IPS-NIHi7 (cell line): ENCODE measurements at regions not wholly inside any gene's neighbourhood (a gene's known extent, or its start where the extent isn't known, plus 50 kb on each side); places are given as distances from the start of the nearest gene placed in this dataset.

Experiments
- DNase-seq: peaks from one replicate; pipeline ENCODE4 v3.0.0; 2012; ENCODE audit warnings: mixed read lengths; ENCODE audit errors: extremely low spot score

GRCh38 chr3:168517249-168518071 lies 421.7 kb upstream of the GOLIM4 start:
- peak; percentile 14 for DNase-seq

GRCh38 chr3:168514252-168514651 lies 418.5 kb upstream of the GOLIM4 start:
- no peak for DNase-seq

DNA sequence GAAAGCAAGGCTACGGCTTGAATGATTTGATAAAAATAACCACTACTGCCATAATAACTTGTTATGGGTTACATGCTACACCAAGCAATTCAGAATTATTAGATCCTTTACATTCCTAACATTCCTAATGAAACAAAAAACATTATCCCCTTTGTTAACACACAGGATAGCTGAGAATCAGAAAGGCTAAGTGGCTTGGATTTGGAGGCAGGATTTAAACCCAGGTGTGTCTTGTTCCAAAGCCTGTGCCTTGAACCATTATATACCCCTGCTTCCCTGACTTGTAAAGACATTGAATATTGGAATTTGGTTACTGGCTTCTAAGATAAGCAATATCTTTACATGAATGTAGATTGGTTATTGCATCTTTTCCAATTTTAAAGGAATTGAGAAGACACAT lies 417.1 kb upstream of the GOLIM4 start:
- no peak for DNase-seq

GRCh38 chr3:168511428-168512014 lies 415.8 kb upstream of the GOLIM4 start:
- DNase-seq = no peak

DNA sequence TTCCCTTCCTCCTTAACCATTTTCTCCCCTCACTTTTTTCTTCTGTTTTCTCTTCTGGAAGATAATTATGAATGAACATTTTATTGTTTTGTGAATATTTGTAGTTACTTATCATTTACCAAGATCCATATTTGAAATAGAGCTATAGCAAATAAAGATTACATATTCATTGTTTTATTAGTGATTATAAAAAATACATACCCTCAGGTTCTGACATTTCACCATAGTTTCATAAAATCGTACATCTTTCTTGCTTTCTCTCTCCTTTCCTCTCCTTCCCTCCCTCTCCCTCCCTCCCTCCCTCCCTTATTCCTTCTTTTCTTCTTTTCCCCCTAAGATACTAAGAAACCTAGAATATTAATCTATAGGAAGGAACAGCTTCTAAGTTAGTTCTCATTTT lies 410.9 kb upstream of the GOLIM4 start:
- DNase-seq = no peak

DNA sequence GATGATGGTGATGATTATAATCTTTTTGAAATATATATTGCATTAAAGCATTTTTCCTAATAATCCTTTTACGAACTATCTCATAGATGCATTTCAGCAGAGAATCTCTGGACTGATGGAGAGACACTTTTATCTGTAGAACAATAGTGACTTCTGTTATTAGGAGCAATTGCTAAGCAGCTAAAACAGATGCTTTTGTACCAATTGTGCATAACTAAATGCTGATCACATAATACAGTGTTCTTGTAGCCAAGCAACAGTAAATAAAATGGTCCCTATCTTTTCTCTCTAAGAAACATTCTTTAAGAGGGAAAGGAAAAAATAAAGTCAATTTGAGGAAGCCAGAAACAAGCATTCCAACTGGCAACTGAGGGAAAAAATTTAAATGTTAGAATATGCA lies 405.8 kb upstream of the GOLIM4 start:
- DNase-seq = no peak

DNA sequence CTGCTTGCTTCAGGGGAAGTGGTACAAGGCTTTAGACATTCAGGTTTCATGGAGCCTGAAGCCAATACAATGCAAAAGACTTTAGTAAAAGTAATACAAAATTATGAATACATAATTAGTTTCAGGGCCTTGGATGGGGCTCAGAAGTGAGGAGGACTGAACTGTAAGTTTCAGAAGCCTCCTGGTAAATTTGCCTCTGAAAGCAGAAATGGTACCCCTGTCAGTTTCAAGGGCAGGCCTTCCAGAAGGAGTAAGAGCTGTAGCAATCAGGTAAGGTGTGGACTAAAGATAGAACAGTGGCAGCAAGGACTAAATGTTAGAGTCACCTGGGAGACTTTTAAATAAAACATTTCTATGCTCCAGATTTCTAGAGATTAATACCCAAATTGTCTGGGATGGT lies 402.5 kb upstream of the GOLIM4 start:
- no peak for DNase-seq

DNA sequence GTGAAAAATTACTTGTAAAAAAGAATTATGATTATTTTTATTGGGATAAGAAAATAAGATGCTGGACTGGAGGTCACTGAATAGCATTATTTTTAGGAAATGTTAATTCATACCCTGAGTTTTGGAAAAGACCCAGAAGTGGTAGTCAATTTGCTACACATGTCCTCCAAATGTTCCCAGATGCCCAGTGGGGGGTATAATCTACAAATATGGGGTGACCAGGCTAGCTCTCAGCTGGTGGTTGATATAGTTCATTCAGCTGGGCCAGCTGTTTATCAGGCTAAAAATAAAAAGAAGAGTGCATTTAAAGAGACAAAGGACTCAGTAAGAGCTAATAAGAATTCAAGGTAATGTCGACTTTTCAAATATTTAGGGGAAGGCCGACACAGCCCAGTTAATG lies 402.0 kb upstream of the GOLIM4 start:
- no peak for DNase-seq

GRCh38 chr3:168497183-168497582 lies 401.5 kb upstream of the GOLIM4 start:
- DNase-seq = no peak

DNA sequence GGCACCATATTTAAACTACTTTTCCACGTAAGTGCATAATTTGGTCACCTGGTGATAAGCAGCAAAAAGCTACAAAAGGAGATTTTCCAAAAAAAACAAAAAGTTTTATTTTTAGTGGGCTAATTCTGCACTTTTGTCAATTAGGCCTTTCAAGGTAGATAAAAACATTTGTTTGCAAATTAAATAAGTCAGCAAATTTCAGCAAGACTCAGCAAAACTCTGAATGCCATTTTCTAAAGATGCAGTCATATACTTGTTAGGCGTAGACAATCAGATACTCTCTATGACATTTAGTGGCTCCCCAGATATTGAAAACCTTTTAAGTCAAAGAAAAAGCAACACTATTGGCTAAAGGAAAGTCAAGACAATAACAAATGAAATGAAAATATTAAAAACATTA lies 400.2 kb upstream of the GOLIM4 start:
- DNase-seq = no peak

DNA sequence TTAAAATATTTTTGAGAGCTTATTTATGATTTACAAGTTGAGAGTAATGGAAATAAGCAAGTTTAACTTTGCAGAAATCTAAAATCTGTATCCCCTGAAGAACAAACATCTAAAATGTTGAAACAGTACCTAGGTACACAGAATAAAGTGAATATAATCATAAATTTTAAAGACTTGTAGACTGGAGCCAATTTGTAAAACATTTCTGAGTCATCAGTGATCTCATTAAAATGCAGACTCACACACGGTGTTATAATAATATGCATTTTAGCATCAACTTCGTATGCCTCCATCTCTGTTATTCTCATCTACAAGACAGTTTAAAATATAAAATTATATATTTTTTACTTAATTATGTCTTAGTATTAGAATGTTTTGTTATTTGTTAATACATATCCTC lies 399.5 kb upstream of the GOLIM4 start:
- DNase-seq = no peak

GRCh38 chr3:168493412-168494205 lies 397.9 kb upstream of the GOLIM4 start:
- no peak for DNase-seq

DNA sequence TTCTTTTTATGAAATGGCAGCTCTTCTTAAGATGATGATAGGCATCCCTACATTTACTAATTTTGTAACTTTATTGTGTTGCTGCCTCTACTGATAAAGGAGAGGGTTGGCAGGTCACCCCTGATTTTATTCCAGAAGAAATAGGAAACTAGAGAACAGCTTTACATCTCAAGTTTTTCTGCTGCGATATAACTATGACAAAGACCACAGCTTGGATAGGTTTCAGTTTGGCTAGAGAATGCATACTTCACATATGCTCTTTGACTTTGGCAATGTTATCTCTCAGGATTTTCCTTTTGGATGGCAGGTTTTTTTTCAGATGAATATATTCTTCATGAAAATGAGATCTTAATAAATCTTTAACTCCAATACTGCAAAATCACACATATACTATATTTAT lies 395.3 kb upstream of the GOLIM4 start:
- no peak for DNase-seq

GRCh38 chr3:168489301-168489700 lies 393.6 kb upstream of the GOLIM4 start:
- no peak for DNase-seq

DNA sequence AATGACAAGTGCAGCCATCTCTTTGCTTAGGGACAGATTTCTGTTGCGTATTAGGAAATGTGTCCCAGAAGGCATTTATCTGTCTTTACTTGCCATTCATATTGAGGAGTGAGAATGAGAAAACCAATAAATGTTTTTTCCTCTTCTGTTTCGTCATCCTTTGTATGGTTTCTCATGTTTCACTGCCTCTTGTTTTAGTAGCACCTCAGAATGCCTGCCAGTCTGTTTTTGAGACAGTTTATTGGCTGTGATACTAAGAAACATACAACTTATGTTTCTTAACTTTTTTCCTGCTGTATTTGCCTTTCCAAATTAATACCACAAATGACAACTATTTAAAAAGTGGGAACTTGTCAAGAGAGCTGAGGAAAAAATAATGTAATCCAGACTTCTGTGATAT lies 390.2 kb upstream of the GOLIM4 start:
- DNase-seq = no peak

DNA sequence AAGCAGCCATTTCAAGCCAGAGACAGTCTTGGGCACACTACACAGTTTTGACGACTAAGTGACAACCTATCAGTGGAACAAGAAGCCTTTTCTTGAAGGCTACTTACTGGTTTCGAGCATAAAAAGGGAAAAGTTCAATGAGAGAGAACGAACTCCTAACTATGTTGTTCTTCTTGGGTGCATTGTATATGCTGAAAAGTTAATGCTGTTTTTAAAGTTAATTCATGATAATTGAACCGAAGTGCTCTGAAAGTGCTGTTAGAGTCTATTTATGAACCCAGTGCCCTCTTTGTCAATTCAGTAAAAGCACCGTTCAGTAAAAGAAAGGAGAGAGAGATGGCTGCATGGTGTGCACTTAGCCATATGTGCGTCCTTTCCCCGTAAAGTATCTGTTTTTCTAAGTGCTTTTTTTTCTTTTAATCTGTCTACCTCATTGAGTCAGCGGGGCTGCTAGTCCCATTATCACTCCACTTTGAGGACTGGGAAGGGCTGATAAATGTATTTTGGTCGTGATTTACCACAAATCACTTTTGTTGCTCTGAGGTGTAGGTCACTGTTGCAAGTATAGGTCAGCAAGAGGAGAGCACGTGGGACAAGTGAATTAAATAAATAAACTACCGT lies 380.7 kb upstream of the GOLIM4 start:
- DNase-seq = no peak

- DNase-seq = no peak
Measured at GRCh38 chr3:168475704-168476103, 380.0 kb upstream of the GOLIM4 start.

DNA sequence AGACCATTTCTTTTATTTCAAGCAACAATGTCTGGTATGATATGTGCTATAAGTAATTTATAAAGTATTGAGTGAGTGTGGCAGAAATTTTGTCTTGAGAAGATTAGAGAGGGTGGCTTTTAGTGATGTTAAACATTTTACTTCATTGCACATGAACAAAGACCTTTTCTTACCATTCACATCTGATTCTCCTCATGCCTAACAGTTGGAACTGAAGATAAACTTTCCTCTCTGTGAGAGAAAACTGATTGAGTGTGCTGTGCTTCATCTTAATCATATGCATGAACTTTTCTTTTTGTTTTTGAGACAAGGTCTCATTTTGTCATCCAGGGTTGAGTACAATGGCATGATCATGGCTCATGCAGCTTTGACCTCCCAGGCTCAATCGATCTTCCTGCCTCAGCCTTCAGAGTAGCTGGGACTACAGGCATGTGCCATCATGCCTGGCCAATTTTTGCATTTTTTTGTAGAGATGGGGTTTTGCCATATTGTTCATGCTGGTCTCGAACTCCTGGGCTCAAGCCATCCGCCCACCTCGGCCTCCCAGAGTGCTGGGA lies 377.7 kb upstream of the GOLIM4 start:
- no peak for DNase-seq

GRCh38 chr3:168472783-168473182 lies 377.1 kb upstream of the GOLIM4 start:
- no peak for DNase-seq

GRCh38 chr3:168470380-168470779 lies 374.7 kb upstream of the GOLIM4 start:
- no peak for DNase-seq

DNA sequence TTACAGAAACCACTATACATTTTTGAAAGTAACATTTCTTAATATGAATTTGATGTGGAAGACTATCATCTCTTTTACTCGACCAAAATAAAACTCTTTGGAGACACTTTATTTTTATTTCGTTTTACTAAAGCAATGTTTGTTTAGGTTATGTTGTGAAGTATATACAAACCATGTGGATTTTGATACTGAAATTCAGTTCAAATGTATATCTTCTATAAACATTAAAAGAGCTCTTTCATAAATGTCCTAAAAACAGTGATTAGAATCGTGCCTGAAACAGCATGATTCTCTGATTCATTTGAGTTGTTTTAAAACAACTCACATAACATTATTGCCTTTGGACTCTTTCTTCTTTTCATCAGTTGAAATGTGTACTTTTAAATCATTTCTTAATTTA lies 373.7 kb upstream of the GOLIM4 start:
- DNase-seq = no peak

GRCh38 chr3:168467115-168467714 lies 371.5 kb upstream of the GOLIM4 start:
- DNase-seq = peak; percentile 21
